CD4-positive, alpha-beta T cell treated with Interleukin-17A for 1 hour (primary cell): ENCODE measurements at regions not wholly inside any gene's neighbourhood (a gene's known extent, or its start where the extent isn't known, plus 50 kb on each side); places are given as distances from the start of the nearest gene placed in this dataset.

Experiments
- DNase-seq: peaks from one replicate; pipeline ENCODE4 v3.0.0-alpha.2; 2020

- no peak for DNase-seq
Observed at GRCh38 chr3:162765524-162765923, 1268.9 kb downstream of the OTOL1 start.

GRCh38 chr3:162769564-162769963, 1273.0 kb downstream of the OTOL1 start:
- DNase-seq = no peak

- no peak for DNase-seq
Observed at GRCh38 chr3:162770551-162770950, 1273.9 kb downstream of the OTOL1 start.

- DNase-seq = no peak
Observed at GRCh38 chr3:162774613-162775100, 1278.0 kb downstream of the OTOL1 start.

- DNase-seq = no peak
Observed at GRCh38 chr3:162776148-162776547, 1279.5 kb downstream of the OTOL1 start.

GRCh38 chr3:162777118-162777517, 1280.5 kb downstream of the OTOL1 start:
- DNase-seq = no peak

GRCh38 chr3:162780313-162780712, 1283.7 kb downstream of the OTOL1 start:
- DNase-seq = no peak

GRCh38 chr3:162799910-162800309, 1303.3 kb downstream of the OTOL1 start:
- no peak for DNase-seq

- no peak for DNase-seq
Observed at GRCh38 chr3:162802228-162802965, 1305.8 kb downstream of the OTOL1 start.

GRCh38 chr3:162810776-162811175, 1314.2 kb downstream of the OTOL1 start:
- DNase-seq = no peak

- no peak for DNase-seq
Observed at GRCh38 chr3:162842549-162843216, 1346.1 kb downstream of the OTOL1 start.

- no peak for DNase-seq
Observed at GRCh38 chr3:162845918-162846317, 1349.3 kb downstream of the OTOL1 start.

GRCh38 chr3:162847511-162847910, 1350.9 kb downstream of the OTOL1 start:
- no peak for DNase-seq

- DNase-seq = no peak
Observed at GRCh38 chr3:162863579-162863978, 1367.0 kb downstream of the OTOL1 start.

- no peak for DNase-seq
Observed at GRCh38 chr3:162865466-162865865, 1368.9 kb downstream of the OTOL1 start.

GRCh38 chr3:162879021-162879562, 1382.5 kb downstream of the OTOL1 start:
- no peak for DNase-seq

GRCh38 chr3:162884373-162884772, 1387.8 kb downstream of the OTOL1 start:
- no peak for DNase-seq

GRCh38 chr3:162892921-162893793, 1396.5 kb downstream of the OTOL1 start:
- no peak for DNase-seq

GRCh38 chr3:162897291-162897690, 1400.7 kb downstream of the OTOL1 start:
- no peak for DNase-seq

GRCh38 chr3:162932503-162932902, 1435.9 kb downstream of the OTOL1 start:
- DNase-seq = no peak

- DNase-seq = no peak
Observed at GRCh38 chr3:162933656-162934055, 1437.0 kb downstream of the OTOL1 start.

- no peak for DNase-seq
Observed at GRCh38 chr3:162936706-162937105, 1440.1 kb downstream of the OTOL1 start.

GRCh38 chr3:162938083-162938482, 1441.5 kb downstream of the OTOL1 start:
- DNase-seq = no peak
